NB4 (cell line): ENCODE measurements at regions not wholly inside any gene's neighbourhood (a gene's known extent, or its start where the extent isn't known, plus 50 kb on each side); places are given as distances from the start of the nearest gene placed in this dataset.

Source experiments
- MYC ChIP-seq: IDR thresholded peaks from 2 replicates; pipeline ENCODE4 v1.6.1; 2011; ENCODE audit warnings: low read depth, low read length
- POLR2A ChIP-seq: IDR thresholded peaks from 2 replicates; pipeline ENCODE4 v1.6.1; 2011; ENCODE audit warnings: mild to moderate bottlenecking; ENCODE audit not compliant: insufficient read length; ENCODE audit errors: extremely low read depth
- TF ChIP-seq, protein P1 (sequence below): IDR thresholded peaks from 2 replicates; pipeline ENCODE4 v1.6.1; 2011; ENCODE audit warnings: low read depth, low read length
- TF ChIP-seq, protein P2 (sequence below): IDR thresholded peaks from one replicate; pipeline ENCODE4 v1.5.1; 2012; ENCODE audit warnings: low read depth, low read length

- TF ChIP-seq, protein P1, sequence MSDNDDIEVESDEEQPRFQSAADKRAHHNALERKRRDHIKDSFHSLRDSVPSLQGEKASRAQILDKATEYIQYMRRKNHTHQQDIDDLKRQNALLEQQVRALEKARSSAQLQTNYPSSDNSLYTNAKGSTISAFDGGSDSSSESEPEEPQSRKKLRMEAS: no peak
- TF ChIP-seq, protein P2, sequence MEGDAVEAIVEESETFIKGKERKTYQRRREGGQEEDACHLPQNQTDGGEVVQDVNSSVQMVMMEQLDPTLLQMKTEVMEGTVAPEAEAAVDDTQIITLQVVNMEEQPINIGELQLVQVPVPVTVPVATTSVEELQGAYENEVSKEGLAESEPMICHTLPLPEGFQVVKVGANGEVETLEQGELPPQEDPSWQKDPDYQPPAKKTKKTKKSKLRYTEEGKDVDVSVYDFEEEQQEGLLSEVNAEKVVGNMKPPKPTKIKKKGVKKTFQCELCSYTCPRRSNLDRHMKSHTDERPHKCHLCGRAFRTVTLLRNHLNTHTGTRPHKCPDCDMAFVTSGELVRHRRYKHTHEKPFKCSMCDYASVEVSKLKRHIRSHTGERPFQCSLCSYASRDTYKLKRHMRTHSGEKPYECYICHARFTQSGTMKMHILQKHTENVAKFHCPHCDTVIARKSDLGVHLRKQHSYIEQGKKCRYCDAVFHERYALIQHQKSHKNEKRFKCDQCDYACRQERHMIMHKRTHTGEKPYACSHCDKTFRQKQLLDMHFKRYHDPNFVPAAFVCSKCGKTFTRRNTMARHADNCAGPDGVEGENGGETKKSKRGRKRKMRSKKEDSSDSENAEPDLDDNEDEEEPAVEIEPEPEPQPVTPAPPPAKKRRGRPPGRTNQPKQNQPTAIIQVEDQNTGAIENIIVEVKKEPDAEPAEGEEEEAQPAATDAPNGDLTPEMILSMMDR: no peak
- TF ChIP-seq POLR2A: no peak
- no peak for TF ChIP-seq MYC
Observed at GRCh38 chr10:31593124-31593523, 274.1 kb downstream of the ZEB1 start.
